Large intestine (tissue), 3 donors: ENCODE measurements at regions not wholly inside any gene's neighbourhood (a gene's known extent, or its start where the extent isn't known, plus 50 kb on each side); places are given as distances from the start of the nearest gene placed in this dataset.

ENCODE experiments used
- DNase-seq, 2 donors: peaks; one replicate each; pipeline versions ENCODE4 v3.0.0 to v3.0.0-alpha.2; 2013
- H3K27ac ChIP-seq: one replicate; pipeline ENCODE4 v1.5.1; 2013; ENCODE audit warnings: low read length
- H3K27me3 ChIP-seq: 2 replicates; pipeline ENCODE4 v1.6.1; 2013; ENCODE audit warnings: low read length; ENCODE audit not compliant: control insufficient read depth, insufficient read depth
- H3K36me3 ChIP-seq: 2 replicates; pipeline ENCODE4 v1.6.1; 2013; ENCODE audit warnings: low read length; ENCODE audit not compliant: control insufficient read depth, insufficient read depth
- H3K4me1 ChIP-seq: one replicate; pipeline ENCODE4 v1.6.1; 2013; ENCODE audit warnings: low read length; ENCODE audit not compliant: control insufficient read depth, insufficient read depth
- H3K4me3 ChIP-seq: one replicate; pipeline ENCODE4 v1.5.1; 2013; ENCODE audit warnings: low read length
- H3K9me3 ChIP-seq: one replicate; pipeline ENCODE4 v1.6.1; 2013; ENCODE audit warnings: mild to moderate bottlenecking, low read depth, low read length, moderate library complexity; ENCODE audit not compliant: control insufficient read depth
- WGBS: methylation state at CpG from one replicate; pipeline ENCODE4 v1.1.5; 2013; ENCODE audit warnings: low lambda C conversion rate; ENCODE audit not compliant: insufficient coverage; 5-methylcytosine and 5-hydroxymethylcytosine counted together

DNA sequence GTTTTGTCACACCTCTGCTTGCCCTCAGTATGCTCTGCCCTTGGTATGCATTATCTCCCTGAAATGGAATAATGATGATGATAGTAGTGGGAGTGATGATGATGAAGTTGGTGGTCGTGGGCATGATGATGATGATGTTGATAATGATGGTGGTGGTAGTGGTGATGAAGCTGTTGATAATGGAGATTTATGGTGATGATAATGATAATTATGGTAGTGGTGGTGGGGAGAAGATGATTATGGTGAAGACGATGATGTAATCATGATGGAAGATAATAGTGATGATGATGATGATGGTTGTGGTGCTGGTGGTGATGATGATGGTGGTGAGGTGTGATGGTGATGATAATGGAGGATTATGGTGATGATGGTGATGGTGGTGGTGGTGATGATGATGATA lies 390.1 kb upstream of the EEF2KMT start:
- H3K27me3 ChIP-seq, result no peaks in the 10 kb centered on the region
- no peaks in the 10 kb centered on the region for H3K4me1 ChIP-seq
- WGBS, result 75% methylated on average over 1 of the region's 2 CpGs
- H3K4me3 ChIP-seq, result no peak overlapping the region
- no peak overlapping the region for H3K27ac ChIP-seq
- DNase-seq, result no peak
- no peaks in the 10 kb centered on the region for H3K9me3 ChIP-seq
- H3K36me3 ChIP-seq, result no peaks in the 10 kb centered on the region

- no peaks in the 10 kb centered on the region for H3K36me3 ChIP-seq
- DNase-seq, result no peak
- no peaks in the 10 kb centered on the region for H3K9me3 ChIP-seq
- H3K27me3 ChIP-seq, result no peaks in the 10 kb centered on the region
- no peak overlapping the region for H3K27ac ChIP-seq
- 57% methylated on average over 1 of the region's 5 CpGs for WGBS
- no peaks in the 10 kb centered on the region for H3K4me1 ChIP-seq
- H3K4me3 ChIP-seq, result no peak overlapping the region
Observed at GRCh38 chr16:5482256-5482655, 384.7 kb upstream of the EEF2KMT start.

- Histone ChIP-seq H3K4me3 (no peak overlapping the region), H3K36me3 (no peaks in the 10 kb centered on the region), H3K4me1 (no peaks in the 10 kb centered on the region), H3K9me3 (no peaks in the 10 kb centered on the region), H3K27ac (no peak overlapping the region), H3K27me3 (no peaks in the 10 kb centered on the region)
- 93% methylated on average over 2 of the region's 7 CpGs for WGBS
- no peak for DNase-seq
Observed at GRCh38 chr16:5480431-5481195, 383.0 kb upstream of the EEF2KMT start.

- no peaks in the 10 kb centered on the region for H3K27me3 ChIP-seq
- no peaks in the 10 kb centered on the region for H3K36me3 ChIP-seq
- H3K4me1 ChIP-seq, result no peaks in the 10 kb centered on the region
- DNase-seq, result no peak
- H3K4me3 ChIP-seq, result no peak overlapping the region
- WGBS, result no CpG with 5 or more reads among the region's 3 CpGs
- no peaks in the 10 kb centered on the region for H3K9me3 ChIP-seq
- H3K27ac ChIP-seq, result no peak overlapping the region
Observed at GRCh38 chr16:5479926-5480325, 382.3 kb upstream of the EEF2KMT start.

DNA sequence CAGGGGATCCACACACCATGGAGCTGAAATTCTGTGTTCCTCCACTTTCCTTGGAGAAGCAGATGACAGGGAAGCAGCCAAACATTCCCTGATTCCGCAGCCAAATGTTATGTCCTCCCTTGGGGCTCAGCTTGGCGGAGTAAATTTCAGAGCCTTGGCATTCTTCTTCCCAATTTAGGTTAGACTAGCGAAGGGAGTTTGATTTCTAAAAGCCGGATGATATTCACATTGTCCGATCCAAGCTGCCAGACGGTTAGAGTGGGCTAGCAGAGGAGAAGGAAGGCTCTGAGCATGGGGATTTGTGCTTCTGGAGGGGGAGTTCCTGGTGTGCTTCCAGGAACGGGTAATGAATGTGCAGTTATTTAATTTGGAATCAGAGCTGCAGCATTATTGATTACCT lies 380.4 kb upstream of the EEF2KMT start:
- Histone ChIP-seq H3K4me1 (no peaks in the 10 kb centered on the region), H3K27ac (no peak overlapping the region), H3K27me3 (no peaks in the 10 kb centered on the region), H3K36me3 (no peaks in the 10 kb centered on the region), H3K9me3 (no peaks in the 10 kb centered on the region), H3K4me3 (no peak overlapping the region)
- 20% methylated on average over 1 of the region's 7 CpGs for WGBS
- no peak for DNase-seq

DNA sequence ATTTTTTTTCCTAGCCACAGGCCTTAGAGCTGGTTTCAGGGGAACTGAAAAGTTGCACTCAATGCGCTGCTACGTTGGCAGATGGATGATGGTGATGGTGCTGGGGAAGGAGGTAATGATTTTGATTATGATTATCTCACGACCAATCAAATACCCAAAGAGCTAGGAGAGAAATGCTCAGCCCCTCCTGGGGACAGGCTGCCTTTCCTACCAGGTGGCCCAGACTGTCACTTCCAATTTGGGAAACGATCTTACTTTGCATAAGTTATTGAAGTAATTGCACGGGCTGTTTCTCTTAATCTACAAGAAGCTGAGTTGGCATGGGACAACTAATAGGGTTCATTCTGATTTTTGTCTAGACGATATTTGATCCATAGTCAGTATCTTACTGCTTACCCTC lies 379.7 kb upstream of the EEF2KMT start:
- Histone ChIP-seq H3K27me3 (peaks cover 6% of the 10 kb centered on the region), H3K36me3 (no peaks in the 10 kb centered on the region), H3K4me1 (no peaks in the 10 kb centered on the region), H3K27ac (no peak overlapping the region), H3K4me3 (no peak overlapping the region), H3K9me3 (no peaks in the 10 kb centered on the region)
- DNase-seq, result no peak
- WGBS, result 80% methylated on average over 1 of the region's 6 CpGs

DNA sequence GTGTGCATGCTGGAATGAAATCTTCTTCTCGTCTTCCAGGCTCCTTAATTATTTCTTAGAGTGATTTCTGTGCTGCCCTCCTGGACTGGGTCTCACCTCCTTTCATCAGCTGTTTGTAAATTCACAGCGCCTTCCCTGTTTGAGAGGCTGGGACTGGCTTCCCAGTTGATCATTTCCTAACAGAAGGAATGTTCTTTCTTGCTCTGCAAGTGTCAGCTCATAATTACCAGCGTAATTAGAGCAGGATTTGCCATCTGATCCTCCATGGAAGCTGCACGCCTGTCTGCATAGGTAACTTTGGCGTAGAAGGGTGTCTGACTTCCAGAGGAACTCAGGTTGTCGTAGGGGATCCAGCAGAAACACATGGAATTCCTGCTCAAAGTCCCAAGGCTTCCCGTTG lies 375.0 kb upstream of the EEF2KMT start:
- no peaks in the 10 kb centered on the region for H3K9me3 ChIP-seq
- H3K27me3 ChIP-seq, result peaks cover 12% of the 10 kb centered on the region
- H3K36me3 ChIP-seq, result no peaks in the 10 kb centered on the region
- DNase-seq, result no peak
- no CpG with 5 or more reads among the region's 7 CpGs for WGBS
- H3K27ac ChIP-seq, result no peak overlapping the region
- no peaks in the 10 kb centered on the region for H3K4me1 ChIP-seq
- no peak overlapping the region for H3K4me3 ChIP-seq

- WGBS, result no CpG with 5 or more reads among the region's 2 CpGs
- Histone ChIP-seq H3K27me3 (peaks cover 12% of the 10 kb centered on the region), H3K4me3 (no peak overlapping the region), H3K27ac (no peak overlapping the region), H3K9me3 (no peaks in the 10 kb centered on the region), H3K4me1 (no peaks in the 10 kb centered on the region), H3K36me3 (no peaks in the 10 kb centered on the region)
- no peak for DNase-seq
Observed at GRCh38 chr16:5468488-5468887, 370.9 kb upstream of the EEF2KMT start.

DNA sequence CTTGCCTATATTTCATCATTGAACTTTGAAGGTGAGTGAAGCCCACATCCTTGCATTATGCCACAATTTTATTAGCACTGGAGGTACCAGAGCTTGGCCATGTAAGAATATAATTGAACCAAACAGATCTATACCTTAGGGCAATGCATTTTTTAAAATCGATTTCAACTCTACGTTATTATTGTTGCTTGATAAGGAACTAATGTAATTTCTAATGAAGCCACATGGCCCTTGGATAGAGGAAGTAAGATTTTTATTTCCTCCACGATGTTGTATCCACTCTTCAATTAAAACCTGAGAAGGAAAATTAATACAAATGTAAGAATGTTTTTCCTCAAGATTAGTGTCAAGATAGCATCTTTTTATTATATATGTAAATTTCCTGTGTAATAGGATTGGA lies 370.0 kb upstream of the EEF2KMT start:
- DNase-seq, result no peak
- no peaks in the 10 kb centered on the region for H3K36me3 ChIP-seq
- no peak overlapping the region for H3K4me3 ChIP-seq
- no peak overlapping the region for H3K27ac ChIP-seq
- peaks cover 8% of the 10 kb centered on the region for H3K27me3 ChIP-seq
- no peaks in the 10 kb centered on the region for H3K4me1 ChIP-seq
- no peaks in the 10 kb centered on the region for H3K9me3 ChIP-seq
- 86% methylated on average over 3 of the region's 3 CpGs for WGBS

- no peaks in the 10 kb centered on the region for H3K36me3 ChIP-seq
- H3K27ac ChIP-seq, result no peak overlapping the region
- H3K27me3 ChIP-seq, result peaks cover 3% of the 10 kb centered on the region
- WGBS, result 33% methylated on average over 2 of the region's 2 CpGs
- H3K4me3 ChIP-seq, result no peak overlapping the region
- H3K4me1 ChIP-seq, result no peaks in the 10 kb centered on the region
- H3K9me3 ChIP-seq, result no peaks in the 10 kb centered on the region
- DNase-seq, result no peak
Observed at GRCh38 chr16:5466551-5466950, 369.0 kb upstream of the EEF2KMT start.

- WGBS, result no CpG with 5 or more reads among the region's 6 CpGs
- Histone ChIP-seq H3K4me3 (no peak overlapping the region), H3K27me3 (no peaks in the 10 kb centered on the region), H3K27ac (no peak overlapping the region), H3K36me3 (no peaks in the 10 kb centered on the region), H3K4me1 (no peaks in the 10 kb centered on the region), H3K9me3 (no peaks in the 10 kb centered on the region)
- DNase-seq, result no peak
Observed at GRCh38 chr16:5465714-5466113, 368.1 kb upstream of the EEF2KMT start.
